DND-41 (cell line): ENCODE measurements at regions not wholly inside any gene's neighbourhood (a gene's known extent, or its start where the extent isn't known, plus 50 kb on each side); places are given as distances from the start of the nearest gene placed in this dataset.

Source experiments
- EZH2 ChIP-seq: IDR thresholded peaks from 3 replicates; pipeline ENCODE4 v1.6.1; 2012; ENCODE audit warnings: borderline replicate concordance, low read depth, mild to moderate bottlenecking, moderate library complexity, low read length, inconsistent platforms; ENCODE audit not compliant: severe bottlenecking
- TF ChIP-seq, protein P1 (sequence below): IDR thresholded peaks from 2 replicates; pipeline ENCODE4 v1.5.1; 2012; ENCODE audit warnings: borderline replicate concordance, low read length, moderate library complexity, mild to moderate bottlenecking; ENCODE audit not compliant: poor library complexity, severe bottlenecking; ENCODE audit errors: extremely low read depth

DNA sequence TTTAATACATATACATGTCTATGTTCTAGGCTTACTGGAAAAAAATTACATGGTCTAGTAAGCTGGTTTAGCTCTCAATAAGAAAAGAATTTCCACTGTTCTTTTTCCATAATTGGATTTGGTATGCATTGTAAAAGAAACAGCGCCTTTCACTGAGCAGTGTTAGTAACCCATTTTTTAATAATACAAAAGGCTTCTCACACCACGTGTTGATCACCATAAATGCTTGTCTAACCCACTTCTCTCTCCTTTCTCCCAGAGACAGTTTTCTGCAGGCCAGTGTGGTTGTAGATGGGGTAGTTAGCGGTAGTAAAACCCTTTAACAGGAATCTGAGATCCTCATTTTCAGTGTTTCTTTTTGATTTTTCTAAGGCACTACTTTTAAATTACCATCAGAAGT, 348.7 kb upstream of the MANEA start:
- TF ChIP-seq, protein P1, sequence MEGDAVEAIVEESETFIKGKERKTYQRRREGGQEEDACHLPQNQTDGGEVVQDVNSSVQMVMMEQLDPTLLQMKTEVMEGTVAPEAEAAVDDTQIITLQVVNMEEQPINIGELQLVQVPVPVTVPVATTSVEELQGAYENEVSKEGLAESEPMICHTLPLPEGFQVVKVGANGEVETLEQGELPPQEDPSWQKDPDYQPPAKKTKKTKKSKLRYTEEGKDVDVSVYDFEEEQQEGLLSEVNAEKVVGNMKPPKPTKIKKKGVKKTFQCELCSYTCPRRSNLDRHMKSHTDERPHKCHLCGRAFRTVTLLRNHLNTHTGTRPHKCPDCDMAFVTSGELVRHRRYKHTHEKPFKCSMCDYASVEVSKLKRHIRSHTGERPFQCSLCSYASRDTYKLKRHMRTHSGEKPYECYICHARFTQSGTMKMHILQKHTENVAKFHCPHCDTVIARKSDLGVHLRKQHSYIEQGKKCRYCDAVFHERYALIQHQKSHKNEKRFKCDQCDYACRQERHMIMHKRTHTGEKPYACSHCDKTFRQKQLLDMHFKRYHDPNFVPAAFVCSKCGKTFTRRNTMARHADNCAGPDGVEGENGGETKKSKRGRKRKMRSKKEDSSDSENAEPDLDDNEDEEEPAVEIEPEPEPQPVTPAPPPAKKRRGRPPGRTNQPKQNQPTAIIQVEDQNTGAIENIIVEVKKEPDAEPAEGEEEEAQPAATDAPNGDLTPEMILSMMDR = no peak
- TF ChIP-seq EZH2 = no peak
